ENCODE measurements at regions not wholly inside any gene's neighbourhood (a gene's known extent, or its start where the extent isn't known, plus 50 kb on each side); places are given as distances from the start of the nearest gene placed in this dataset.

DNA sequence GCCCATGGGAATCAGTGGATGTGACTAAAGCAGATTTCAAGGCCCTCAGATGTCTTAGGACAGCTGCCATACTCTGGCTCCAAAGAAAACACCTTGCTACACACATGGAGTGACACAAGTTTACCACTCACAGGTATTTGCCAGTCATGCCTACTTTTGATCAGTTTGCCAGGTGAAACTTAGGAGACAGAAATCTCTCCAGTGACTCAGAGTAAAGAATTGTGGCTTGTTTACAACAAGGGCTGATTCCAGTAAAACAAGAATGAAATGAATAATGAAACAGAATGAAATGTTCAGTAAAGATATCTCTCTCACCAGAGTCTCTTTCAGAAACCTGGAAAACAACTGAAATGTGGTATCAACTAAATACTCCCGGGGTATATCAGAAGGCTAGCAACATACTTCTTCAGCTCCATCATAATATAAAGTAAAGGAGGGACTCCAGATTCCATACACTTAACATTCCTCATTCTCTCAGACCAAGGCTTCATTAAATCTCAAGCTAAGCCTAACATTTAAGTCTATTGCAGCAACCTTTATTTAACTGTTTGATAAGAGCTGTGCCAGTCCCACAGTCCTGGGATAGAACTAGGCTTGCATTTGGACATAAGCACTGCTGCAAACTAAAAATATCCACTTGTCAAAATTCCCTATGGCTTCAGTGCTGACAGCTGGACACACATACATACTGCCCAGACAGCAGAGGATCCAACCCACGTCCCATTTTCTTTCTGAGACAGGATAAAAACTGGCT is 143.3 kb downstream of the SIPA1L2 start:
- peaks cover 0 to 9% (median 0%) of the 10 kb centered on the region in 4 donors for H3K4me1 ChIP-seq
- no peaks in the 10 kb centered on the region for H3K9me3 ChIP-seq
- H3K27me3 ChIP-seq = no peaks in the 10 kb centered on the region
- H3K4me3 ChIP-seq = no peak overlapping the region
- TF ChIP-seq EP300 (IDR thresholded peaks at IDR 0.05) = no peak
- TF ChIP-seq CTCF (IDR thresholded peaks at IDR 0.05) = no peak
- no peak for TF ChIP-seq POLR2A (IDR thresholded peaks at IDR 0.05)
- no peak for DNase-seq (ENCODE audit: low spot score in 2 of 2)
- H3K27ac ChIP-seq = peak overlapping the region in 1 of 4 donors; percentile 11
- peaks cover 0 to 38% (median 0%) of the 10 kb centered on the region in 3 donors for H3K36me3 ChIP-seq
- WGBS, 2 donors = 74 to 81% methylated on average over 2 of the region's 2 CpGs

- H3K4me3 ChIP-seq = no peak overlapping the region
- WGBS, 2 donors = 66 to 68% methylated on average over 5 of the region's 5 CpGs
- peaks cover 0 to 9% (median 0%) of the 10 kb centered on the region in 4 donors for H3K4me1 ChIP-seq
- no peak for DNase-seq (ENCODE audit: low spot score in 2 of 2)
- TF ChIP-seq EP300 (IDR thresholded peaks at IDR 0.05) (no peak), POLR2A (IDR thresholded peaks at IDR 0.05) (no peak)
- no peaks in the 10 kb centered on the region for H3K9me3 ChIP-seq
- peaks cover 0 to 37% (median 0%) of the 10 kb centered on the region in 3 donors for H3K36me3 ChIP-seq
- peak overlapping the region in 1 of 4 donors; percentile 11 for H3K27ac ChIP-seq
- no peaks in the 10 kb centered on the region for H3K27me3 ChIP-seq
Measured at GRCh38 chr1:232486006-232486405, 143.9 kb downstream of the SIPA1L2 start.

- H3K36me3 ChIP-seq = peaks cover 0 to 25% (median 0%) of the 10 kb centered on the region in 3 donors
- H3K27ac ChIP-seq = no peak overlapping the region
- no peaks in the 10 kb centered on the region for H3K27me3 ChIP-seq
- H3K4me3 ChIP-seq = no peak overlapping the region
- TF ChIP-seq POLR2A (IDR thresholded peaks at IDR 0.05) (no peak), EP300 (IDR thresholded peaks at IDR 0.05) (no peak), CTCF (IDR thresholded peaks at IDR 0.05) (no peak)
- H3K4me1 ChIP-seq = peaks cover 0 to 9% (median 0%) of the 10 kb centered on the region in 4 donors
- no peak for DNase-seq (ENCODE audit: low spot score in 2 of 2)
- 60 to 86% methylated on average over 3 of the region's 3 CpGs for WGBS, 2 donors
- no peaks in the 10 kb centered on the region for H3K9me3 ChIP-seq
Measured at GRCh38 chr1:232484856-232485255, 145.1 kb downstream of the SIPA1L2 start.

DNA sequence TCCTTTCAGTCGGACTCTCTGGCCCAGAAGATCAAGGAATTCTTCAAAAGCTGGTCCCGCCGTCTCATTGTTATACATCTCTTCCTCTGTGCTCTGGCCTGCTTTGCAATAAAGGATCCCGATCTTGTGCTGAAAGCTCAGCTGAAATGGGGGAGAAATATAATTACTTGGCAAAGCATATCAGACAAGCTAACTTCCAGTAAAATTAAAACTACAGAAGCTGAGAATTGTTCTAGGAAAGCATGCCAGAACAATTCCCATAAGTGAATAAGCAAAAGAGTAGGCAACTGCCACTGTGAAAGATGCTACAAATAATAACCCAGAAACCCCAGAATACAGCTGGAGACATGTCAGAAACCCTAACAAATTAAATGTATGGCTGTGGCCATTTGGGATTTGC is 146.1 kb downstream of the SIPA1L2 start:
- peaks cover 0 to 24% (median 0%) of the 10 kb centered on the region in 3 donors for H3K36me3 ChIP-seq
- no peaks in the 10 kb centered on the region for H3K27me3 ChIP-seq
- TF ChIP-seq EP300 (IDR thresholded peaks at IDR 0.05) = no peak
- TF ChIP-seq CTCF (IDR thresholded peaks at IDR 0.05) = no peak
- no peak for TF ChIP-seq POLR2A (IDR thresholded peaks at IDR 0.05)
- no peaks in the 10 kb centered on the region for H3K9me3 ChIP-seq
- WGBS, 2 donors = 41 to 54% methylated on average over 4 of the region's 4 CpGs
- peaks cover 0 to 16% (median 0%) of the 10 kb centered on the region in 4 donors for H3K4me1 ChIP-seq
- DNase-seq (ENCODE audit: low spot score in 2 of 2) = no peak
- peak overlapping the region in 1 of 4 donors; percentile 29 for H3K27ac ChIP-seq
- H3K4me3 ChIP-seq = no peak overlapping the region

- Histone ChIP-seq H3K27ac (no peak overlapping the region), H3K36me3 (peaks cover 0 to 22% (median 0%) of the 10 kb centered on the region in 3 donors), H3K4me3 (no peak overlapping the region), H3K9me3 (no peaks in the 10 kb centered on the region), H3K4me1 (peaks cover 0 to 35% (median 7%) of the 10 kb centered on the region in 4 donors), H3K27me3 (no peaks in the 10 kb centered on the region)
- 84 to 92% methylated on average over 5 of the region's 5 CpGs for WGBS, 2 donors
- DNase-seq (ENCODE audit: low spot score in 2 of 2) = no peak
- TF ChIP-seq CTCF (IDR thresholded peaks at IDR 0.05) = no peak
Measured at GRCh38 chr1:232481091-232481490, 148.8 kb downstream of the SIPA1L2 start.
